H1 (cell line): ENCODE measurements at regions not wholly inside any gene's neighbourhood (a gene's known extent, or its start where the extent isn't known, plus 50 kb on each side); places are given as distances from the start of the nearest gene placed in this dataset.

Experiments used
- CTCF ChIA-PET: fragments of 300-600 bp; sonication (Branson Sonifier 250); formaldehyde crosslinking; loops from one replicate; lab custom pipeline; 2021; ENCODE audit not compliant: partially characterized antibody; lab: Charles Lee
- POLR2A ChIA-PET: fragments of 300-600 bp; sonication (Branson Sonifier 250); formaldehyde crosslinking; loops from one replicate; lab custom pipeline; 2021; ENCODE audit warnings: inconsistent platforms; ENCODE audit not compliant: partially characterized antibody; lab: Charles Lee
- DNase-seq, 2 experiments: peaks; one replicate each; pipeline versions ENCODE4 v3.0.0 to v3.0.0-alpha.2; 2010 to 2022; ENCODE audit warnings: low spot score in 2 of 2, low read depth in 1 of 2, mixed read lengths in 1 of 2
- FAIRE-seq: peaks from 2 replicates; lab custom pipeline; 2011; peaks lifted over from hg19 to GRCh38; lab: Jason Lieb, UNC
- H2AFZ ChIP-seq: 2 replicates; pipeline ENCODE4 v1.8.1; 2012; ENCODE audit warnings: low read length, inconsistent platforms
- H2AK5ac ChIP-seq: 2 replicates; pipeline ENCODE4 v1.6.1; 2013; ENCODE audit warnings: low read depth, low read length
- H2BK120ac ChIP-seq: replicated peaks from 2 replicates; pipeline ENCODE3; 2013; ENCODE audit warnings: low read depth, low read length, inconsistent platforms
- H2BK12ac ChIP-seq: 2 replicates; pipeline ENCODE4 v1.6.1; 2013; ENCODE audit warnings: low read depth, low read length
- H2BK15ac ChIP-seq: 2 replicates; pipeline ENCODE4 v1.6.1; 2013; ENCODE audit warnings: low read length
- H2BK20ac ChIP-seq: 2 replicates; pipeline ENCODE4 v1.6.1; 2013; ENCODE audit warnings: low read length
- H2BK5ac ChIP-seq: 2 replicates; pipeline ENCODE4 v1.6.1; 2013; ENCODE audit warnings: low read depth, low read length
- H3K14ac ChIP-seq: 2 replicates; pipeline ENCODE4 v1.6.1; 2013; ENCODE audit warnings: inconsistent platforms; ENCODE audit not compliant: insufficient read length
- H3K18ac ChIP-seq: 2 replicates; pipeline ENCODE4 v1.6.1; 2013; ENCODE audit warnings: low read length; ENCODE audit errors: extremely low read depth
- H3K23ac ChIP-seq: 2 replicates; pipeline ENCODE4 v1.6.1; 2013; ENCODE audit warnings: inconsistent platforms; ENCODE audit not compliant: insufficient read length
- H3K23me2 ChIP-seq: 2 replicates; pipeline ENCODE4 v1.6.1; 2013; ENCODE audit warnings: low read depth, low read length
- H3K27ac ChIP-seq: 2 replicates; pipeline ENCODE4 v1.6.1; 2011; ENCODE audit warnings: low read depth, low read length, inconsistent platforms
- H3K27me3 ChIP-seq, 4 experiments: replicated peaks in 1 of 4; 1 replicate in 1 of 4; 2 replicates in 3 of 4; pipeline versions ENCODE4 v1.6.1 to v1.8.1; 2011 to 2013; ENCODE audit warnings: low read length in 3 of 4, mild to moderate bottlenecking in 3 of 4, inconsistent platforms in 2 of 4, mixed read lengths in 2 of 4, moderate library complexity in 1 of 4; ENCODE audit not compliant: control insufficient read depth in 3 of 4, insufficient read depth in 3 of 4; ENCODE audit errors: extremely low read depth in 1 of 4
- H3K36me3 ChIP-seq, 4 experiments: 2 replicates each; pipeline versions ENCODE4 v1.6.1 to v1.8.1; 2011 to 2013; ENCODE audit warnings: mild to moderate bottlenecking in 4 of 4, low read length in 3 of 4, moderate library complexity in 2 of 4, control low read depth in 1 of 4, inconsistent platforms in 1 of 4; ENCODE audit not compliant: insufficient read depth in 4 of 4, control insufficient read depth in 2 of 4
- H3K4ac ChIP-seq: replicated peaks from 2 replicates; pipeline ENCODE3; 2013; ENCODE audit warnings: low read length, low read depth, mixed read lengths, inconsistent platforms; ENCODE audit not compliant: insufficient read length
- H3K4me1 ChIP-seq, 4 experiments: replicated peaks in 1 of 4; 1 replicate in 1 of 4; 2 replicates in 3 of 4; pipeline versions ENCODE4 v1.6.1 to v1.8.1; 2011 to 2013; ENCODE audit warnings: low read length in 3 of 4, inconsistent platforms in 2 of 4, mixed read lengths in 1 of 4; ENCODE audit not compliant: insufficient read depth in 4 of 4, control insufficient read depth in 3 of 4
- H3K4me2 ChIP-seq, 2 experiments: 2 replicates each; pipeline versions ENCODE4 v1.6.1 to v1.8.1; 2011 to 2013; ENCODE audit warnings: low read depth in 2 of 2, low read length in 2 of 2, control low read depth in 1 of 2, inconsistent platforms in 1 of 2, mild to moderate bottlenecking in 1 of 2; ENCODE audit not compliant: insufficient read depth in 1 of 2
- H3K4me3 ChIP-seq, 4 experiments: fragments of 200-600, 300-600 bp in 1 of 4; sonication (generic), shearing (Covaris generic), sonication (Bioruptor Twin) in 1 of 4; 2 replicates each; pipeline versions ENCODE4 v1.5.1 to v1.8.1; 2011 to 2016; ENCODE audit warnings: low read length in 4 of 4, low read depth in 3 of 4, control low read depth in 2 of 4, inconsistent platforms in 2 of 4, mild to moderate bottlenecking in 2 of 4, mixed read lengths in 1 of 4, moderate library complexity in 1 of 4; ENCODE audit not compliant: insufficient read depth in 2 of 4; ENCODE audit errors: extremely low read depth in 1 of 4
- H3K56ac ChIP-seq: replicated peaks from 2 replicates; pipeline ENCODE3; 2013; ENCODE audit warnings: low read depth, mild to moderate bottlenecking, mixed read lengths, low read length, inconsistent platforms; ENCODE audit not compliant: insufficient read length
- H3K79me1 ChIP-seq: 2 replicates; pipeline ENCODE4 v1.6.1; 2013; ENCODE audit warnings: low read depth, low read length, control low read depth
- H3K79me2 ChIP-seq, 2 experiments: 2 replicates each; pipeline versions ENCODE4 v1.6.1 to v1.8.1; 2012 to 2013; ENCODE audit warnings: low read length in 2 of 2, mild to moderate bottlenecking in 2 of 2, inconsistent platforms in 1 of 2; ENCODE audit not compliant: insufficient read depth in 2 of 2, control insufficient read depth in 1 of 2
- H3K9ac ChIP-seq, 4 experiments: replicated peaks in 1 of 4; 1 replicate in 1 of 4; 2 replicates in 3 of 4; pipeline versions ENCODE4 v1.6.1 to v1.8.1; 2011 to 2013; ENCODE audit warnings: low read depth in 3 of 4, low read length in 3 of 4, control low read depth in 2 of 4, mild to moderate bottlenecking in 2 of 4, moderate library complexity in 2 of 4, inconsistent platforms in 1 of 4; ENCODE audit errors: extremely low read depth in 1 of 4
- H3K9me3 ChIP-seq, 2 experiments: 2 replicates each; pipeline versions ENCODE4 v1.6.1 to v1.8.1; 2012 to 2013; ENCODE audit warnings: mild to moderate bottlenecking in 2 of 2, moderate library complexity in 2 of 2, control low read depth in 1 of 2, inconsistent platforms in 1 of 2, low read depth in 1 of 2, low read length in 1 of 2, mixed read lengths in 1 of 2; ENCODE audit not compliant: insufficient read depth in 2 of 2
- H4K20me1 ChIP-seq, 2 experiments: replicated peaks in 1 of 2; 2 replicates each; pipeline versions ENCODE3 to v1.8.1; 2011 to 2013; ENCODE audit warnings: inconsistent platforms in 2 of 2, low read length in 2 of 2, mild to moderate bottlenecking in 1 of 2; ENCODE audit not compliant: insufficient read depth in 2 of 2, control insufficient read depth in 1 of 2
- H4K5ac ChIP-seq: 2 replicates; pipeline ENCODE4 v1.6.1; 2013; ENCODE audit warnings: low read length, low read depth, mixed read lengths, inconsistent platforms; ENCODE audit not compliant: insufficient read length
- H4K8ac ChIP-seq: 2 replicates; pipeline ENCODE4 v1.8.0; 2013; ENCODE audit warnings: mild to moderate bottlenecking, moderate library complexity, low read length, inconsistent platforms; ENCODE audit not compliant: insufficient read depth; ENCODE audit errors: extremely low read depth
- H4K91ac ChIP-seq: replicated peaks from 2 replicates; pipeline ENCODE3; 2013; ENCODE audit warnings: low read length, mixed read lengths, inconsistent platforms; ENCODE audit not compliant: insufficient read length
- CHD2 ChIP-seq: IDR thresholded peaks from 2 replicates; pipeline ENCODE4 v1.6.1; 2012; ENCODE audit warnings: low read length, improper control_type of control experiment
- FOSL1 ChIP-seq: IDR thresholded peaks from 2 replicates; pipeline ENCODE4 v1.6.1; 2011; ENCODE audit warnings: mild to moderate bottlenecking, low read depth, low read length, moderate library complexity; ENCODE audit not compliant: insufficient read depth
- GABPA ChIP-seq: IDR thresholded peaks from 2 replicates; pipeline ENCODE4 v1.6.1; 2011; ENCODE audit warnings: mild to moderate bottlenecking, low read length, moderate library complexity, borderline replicate concordance; ENCODE audit not compliant: insufficient read depth
- NRF1 ChIP-seq: IDR thresholded peaks from 2 replicates; pipeline ENCODE4 v1.6.1; 2011; ENCODE audit warnings: mild to moderate bottlenecking, low read depth, low read length, improper control_type of control experiment
- RXRA ChIP-seq: IDR thresholded peaks from 2 replicates; pipeline ENCODE4 v1.6.1; 2011; ENCODE audit warnings: low read depth, mild to moderate bottlenecking, low read length, moderate library complexity; ENCODE audit not compliant: insufficient read depth
- SIN3A ChIP-seq, 2 experiments: IDR thresholded peaks in 1 of 2; conservative IDR thresholded peaks in 1 of 2; 2 replicates each; pipeline ENCODE4 v1.6.1; 2011 to 2012; ENCODE audit warnings: low read length in 2 of 2, improper control_type of control experiment in 1 of 2, low read depth in 1 of 2, mild to moderate bottlenecking in 1 of 2
- SP1 ChIP-seq: IDR thresholded peaks from 2 replicates; pipeline ENCODE4 v1.6.1; 2011; ENCODE audit warnings: low read depth, low read length
- TAF7 ChIP-seq: optimal IDR thresholded peaks from 2 replicates; pipeline ENCODE3; 2011; ENCODE audit warnings: low read depth, mild to moderate bottlenecking, inconsistent platforms, low read length, moderate library complexity, borderline replicate concordance
- TBP ChIP-seq: IDR thresholded peaks from 2 replicates; pipeline ENCODE4 v1.6.1; 2011; ENCODE audit warnings: low read depth, low read length, improper control_type of control experiment
- TEAD4 ChIP-seq: IDR thresholded peaks from 2 replicates; pipeline ENCODE4 v1.6.1; 2012; ENCODE audit warnings: low read depth, low read length, inconsistent platforms, mixed read lengths
- WGBS, 2 experiments: shearing (Covaris generic) in 1 of 2; methylation state at CpG; one replicate each; pipeline versions ENCODE4 v1.1.6 to v1.1.7; 2013 to 2015; ENCODE audit warnings: low lambda C conversion rate in 2 of 2, mixed read lengths in 2 of 2, inconsistent platforms in 1 of 2, low coverage in 1 of 2, missing lambda C conversion rate in 1 of 2; ENCODE audit not compliant: insufficient replicate concordance in 2 of 2, insufficient coverage in 1 of 2, insufficient read length in 1 of 2; ENCODE audit errors: extremely low coverage in 1 of 2, missing lambda C conversion rate in 1 of 2; 5-methylcytosine and 5-hydroxymethylcytosine counted together
- TF ChIP-seq, protein P1 (sequence below): IDR thresholded peaks from 2 replicates; pipeline ENCODE4 v1.6.1; 2012; ENCODE audit warnings: low read length, inconsistent platforms
- TF ChIP-seq, protein P2 (sequence below): IDR thresholded peaks from 2 replicates; pipeline ENCODE4 v1.6.1; 2012; ENCODE audit warnings: inconsistent platforms

DNA sequence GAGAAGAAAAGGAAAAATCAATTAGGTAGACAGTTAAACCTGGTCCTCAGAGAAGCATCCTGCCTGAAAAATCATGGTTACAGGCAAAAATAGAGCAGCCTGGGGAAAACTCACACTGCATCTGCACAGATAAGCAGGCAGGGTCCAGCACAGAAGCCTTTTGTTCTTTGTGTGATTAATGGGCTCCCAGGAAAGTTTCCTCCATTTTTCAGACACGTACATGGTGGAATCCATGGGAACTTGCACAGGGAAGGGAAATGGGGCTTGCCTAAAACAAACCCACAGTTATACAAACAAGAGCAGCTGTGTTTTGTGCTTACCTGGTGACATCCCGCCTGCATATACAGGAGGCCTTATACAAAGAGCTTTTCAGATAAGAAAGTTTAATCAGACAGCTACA is 243.9 kb upstream of the ATP10B start:
- Histone ChIP-seq H2BK12ac (no peak overlapping the region), H3K56ac (no peak overlapping the region), H3K4me1 (no peaks in the 10 kb centered on the region), H3K23me2 (no peaks in the 10 kb centered on the region), H3K79me1 (no peaks in the 10 kb centered on the region), H3K79me2 (no peaks in the 10 kb centered on the region)
- no peak for FAIRE-seq
- TF ChIP-seq, protein P1, sequence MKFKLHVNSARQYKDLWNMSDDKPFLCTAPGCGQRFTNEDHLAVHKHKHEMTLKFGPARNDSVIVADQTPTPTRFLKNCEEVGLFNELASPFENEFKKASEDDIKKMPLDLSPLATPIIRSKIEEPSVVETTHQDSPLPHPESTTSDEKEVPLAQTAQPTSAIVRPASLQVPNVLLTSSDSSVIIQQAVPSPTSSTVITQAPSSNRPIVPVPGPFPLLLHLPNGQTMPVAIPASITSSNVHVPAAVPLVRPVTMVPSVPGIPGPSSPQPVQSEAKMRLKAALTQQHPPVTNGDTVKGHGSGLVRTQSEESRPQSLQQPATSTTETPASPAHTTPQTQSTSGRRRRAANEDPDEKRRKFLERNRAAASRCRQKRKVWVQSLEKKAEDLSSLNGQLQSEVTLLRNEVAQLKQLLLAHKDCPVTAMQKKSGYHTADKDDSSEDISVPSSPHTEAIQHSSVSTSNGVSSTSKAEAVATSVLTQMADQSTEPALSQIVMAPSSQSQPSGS, result no peak
- TF ChIP-seq TAF7, result no peak
- no peak for TF ChIP-seq GABPA
- no peak for TF ChIP-seq SIN3A (conservative IDR thresholded peaks at IDR 0.05 in 1 of 2, IDR thresholded peaks at IDR 0.05 in 1 of 2; ENCODE audit: low read depth in 1 of 2, low read length in 2 of 2)
- TF ChIP-seq SP1, result no peak
- TF ChIP-seq CHD2, result no peak
- no peak for TF ChIP-seq FOSL1
- TF ChIP-seq, protein P2, sequence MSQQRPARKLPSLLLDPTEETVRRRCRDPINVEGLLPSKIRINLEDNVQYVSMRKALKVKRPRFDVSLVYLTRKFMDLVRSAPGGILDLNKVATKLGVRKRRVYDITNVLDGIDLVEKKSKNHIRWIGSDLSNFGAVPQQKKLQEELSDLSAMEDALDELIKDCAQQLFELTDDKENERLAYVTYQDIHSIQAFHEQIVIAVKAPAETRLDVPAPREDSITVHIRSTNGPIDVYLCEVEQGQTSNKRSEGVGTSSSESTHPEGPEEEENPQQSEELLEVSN, result no peak
- TF ChIP-seq RXRA, result no peak
- TF ChIP-seq NRF1, result no peak
- no peak for TF ChIP-seq TEAD4
- no peak for TF ChIP-seq TBP
- TF ChIP-seq, all 59 proteins: peak for 0
- no peak overlapping the region for H4K8ac ChIP-seq
- H3K18ac ChIP-seq, result no peak overlapping the region
- no peak overlapping the region for H3K23ac ChIP-seq
- no peak for DNase-seq
- no peak overlapping the region for H2BK120ac ChIP-seq
- H3K9ac ChIP-seq, result no peak overlapping the region
- no peak overlapping the region for H2BK5ac ChIP-seq
- no peaks in the 10 kb centered on the region for H3K27me3 ChIP-seq
- H4K20me1 ChIP-seq, result no peaks in the 10 kb centered on the region
- H2BK20ac ChIP-seq, result no peak overlapping the region
- no peak overlapping the region for H4K5ac ChIP-seq
- H2AFZ ChIP-seq, result no peak overlapping the region
- no peaks in the 10 kb centered on the region for H3K9me3 ChIP-seq
- ChIA-PET POLR2A (no interaction called here), CTCF (interaction anchor here (0.6 to 1.4 kb wide), 2 partner anchors 10 to 71 kb away, joined by 3 to 4 read pairs; no protein-coding TSS in a partner anchor)
- no peak overlapping the region for H3K4me3 ChIP-seq
- H2AK5ac ChIP-seq, result no peak overlapping the region
- no peak overlapping the region for H3K27ac ChIP-seq
- no peak overlapping the region for H2BK15ac ChIP-seq
- no peak overlapping the region for H3K14ac ChIP-seq
- no peak overlapping the region for H3K4me2 ChIP-seq
- no peaks in the 10 kb centered on the region for H3K36me3 ChIP-seq
- no peak overlapping the region for H4K91ac ChIP-seq
- H3K4ac ChIP-seq, result no peak overlapping the region
- WGBS, 2 experiments, result 97% methylated on average over 2 of the region's 2 CpGs; no CpG with 5 or more reads in 1 of the 2 experiments
